ENCODE measurements at regions not wholly inside any gene's neighbourhood (a gene's known extent, or its start where the extent isn't known, plus 50 kb on each side); places are given as distances from the start of the nearest gene placed in this dataset.

- no peak for DNase-seq (ENCODE audit: low read depth)
Observed at GRCh38 chr11:116532066-116532465, 240.7 kb downstream of the BUD13 start.

- DNase-seq (ENCODE audit: low read depth): no peak
Observed at GRCh38 chr11:116530705-116531104, 242.1 kb downstream of the BUD13 start.

- DNase-seq (ENCODE audit: low read depth): no peak
Observed at GRCh38 chr11:116529271-116529670, 243.5 kb downstream of the BUD13 start.

- no peak for DNase-seq (ENCODE audit: low read depth)
Observed at GRCh38 chr11:116527180-116527991, 245.4 kb downstream of the BUD13 start.

- DNase-seq (ENCODE audit: low read depth): no peak
Observed at GRCh38 chr11:116525961-116526495, 246.8 kb downstream of the BUD13 start.

- DNase-seq (ENCODE audit: low read depth): no peak
Observed at GRCh38 chr11:116519499-116519898, 253.3 kb downstream of the BUD13 start.

- no peak for DNase-seq (ENCODE audit: low read depth)
Observed at GRCh38 chr11:116518141-116518540, 254.6 kb downstream of the BUD13 start.

GRCh38 chr11:116517584-116517983, 255.2 kb downstream of the BUD13 start:
- no peak for DNase-seq (ENCODE audit: low read depth)

- DNase-seq (ENCODE audit: low read depth): no peak
Observed at GRCh38 chr11:116517077-116517476, 255.7 kb downstream of the BUD13 start.

GRCh38 chr11:116515664-116516184, 257.1 kb downstream of the BUD13 start:
- no peak for DNase-seq (ENCODE audit: low read depth)

- no peak for DNase-seq (ENCODE audit: low read depth)
Observed at GRCh38 chr11:116513894-116514293, 258.9 kb downstream of the BUD13 start.

- no peak for DNase-seq (ENCODE audit: low read depth)
Observed at GRCh38 chr11:116513278-116513823, 259.4 kb downstream of the BUD13 start.

- DNase-seq (ENCODE audit: low read depth): no peak
Observed at GRCh38 chr11:116512841-116513240, 259.9 kb downstream of the BUD13 start.

GRCh38 chr11:116511684-116512083, 261.1 kb downstream of the BUD13 start:
- DNase-seq (ENCODE audit: low read depth): no peak

- DNase-seq (ENCODE audit: low read depth): no peak
Observed at GRCh38 chr11:116510886-116511650, 261.7 kb downstream of the BUD13 start.

- DNase-seq (ENCODE audit: low read depth): no peak
Observed at GRCh38 chr11:116510166-116510565, 262.6 kb downstream of the BUD13 start.

- no peak for DNase-seq (ENCODE audit: low read depth)
Observed at GRCh38 chr11:116509551-116509950, 263.2 kb downstream of the BUD13 start.

GRCh38 chr11:116507849-116508695, 264.7 kb downstream of the BUD13 start:
- DNase-seq (ENCODE audit: low read depth): no peak

GRCh38 chr11:116507016-116507415, 265.8 kb downstream of the BUD13 start:
- DNase-seq (ENCODE audit: low read depth): no peak

GRCh38 chr11:116506263-116506825, 266.4 kb downstream of the BUD13 start:
- no peak for DNase-seq (ENCODE audit: low read depth)

All from T-helper 22 cell (primary cell).